SK-N-MC (cell line): ENCODE measurements at regions not wholly inside any gene's neighbourhood (a gene's known extent, or its start where the extent isn't known, plus 50 kb on each side); places are given as distances from the start of the nearest gene placed in this dataset.

ENCODE experiments used
- DNase-seq: peaks from one replicate; pipeline ENCODE4 v3.0.0-alpha.2; 2011; ENCODE audit warnings: low read depth, low spot score
- H3K27ac ChIP-seq: fragments of 200-600 bp; sonication (generic); 2 replicates; pipeline ENCODE4 v1.5.1; 2016; ENCODE audit warnings: mixed run types
- H3K36me3 ChIP-seq: fragments of 200-600 bp; sonication (generic); 2 replicates; pipeline ENCODE4 v1.6.1; 2017; ENCODE audit warnings: antibody characterized with exemption, low read length, mixed read lengths; ENCODE audit not compliant: insufficient read depth
- H3K4me3 ChIP-seq: fragments of 200-600 bp; sonication (generic); 2 replicates; pipeline ENCODE4 v1.5.1; 2016
- H3K9ac ChIP-seq: fragments of 200-600 bp; sonication (generic); 2 replicates; pipeline ENCODE4 v1.8.0; 2017; ENCODE audit warnings: mixed run types, mixed read lengths; ENCODE audit not compliant: insufficient read length
- H3K9me3 ChIP-seq: fragments of 200-600 bp; sonication (generic); 2 replicates; pipeline ENCODE4 v1.6.1; 2017; ENCODE audit warnings: low read depth, mild to moderate bottlenecking, antibody characterized with exemption, low read length, moderate library complexity, mixed read lengths
- EZH2 ChIP-seq: fragments of 200-600 bp; sonication (generic); IDR thresholded peaks from one replicate; pipeline ENCODE4 v1.6.1; 2017; ENCODE audit warnings: antibody characterized with exemption
- FOXP2 ChIP-seq: optimal IDR thresholded peaks from 2 replicates; pipeline ENCODE3; 2011; ENCODE audit warnings: mild to moderate bottlenecking, moderate library complexity; ENCODE audit not compliant: insufficient read depth; ENCODE audit errors: extremely low read length, control extremely low read depth
- POLR2AphosphoS5 ChIP-seq: IDR thresholded peaks from 2 replicates; pipeline ENCODE4 v1.6.1; 2012; ENCODE audit warnings: mild to moderate bottlenecking, low read depth, low read length, borderline replicate concordance

DNA sequence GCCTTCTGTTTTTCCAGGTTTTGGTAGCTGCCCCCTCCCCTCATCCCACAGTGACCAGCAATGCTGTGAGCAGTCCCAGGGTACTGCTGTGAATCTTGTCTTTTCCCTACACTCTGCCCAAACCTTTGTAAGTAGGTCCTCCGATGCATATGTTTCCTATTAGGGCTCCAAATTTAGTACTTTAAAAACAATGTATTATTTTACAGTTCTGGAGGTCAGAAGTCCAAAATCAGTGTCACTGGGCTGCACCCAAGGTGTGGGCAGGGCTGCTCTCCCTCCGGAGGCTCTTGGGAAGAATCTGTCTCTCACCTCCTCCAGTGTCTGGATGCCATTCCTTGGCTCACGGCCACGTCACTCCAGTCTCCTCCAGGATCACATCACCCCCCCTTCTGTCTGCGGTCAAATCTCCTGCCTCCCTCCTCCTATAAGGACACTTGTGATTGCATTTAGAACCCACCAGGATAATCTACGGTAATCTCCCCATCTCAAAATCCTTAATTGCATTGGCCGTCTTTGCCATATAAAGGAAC is 208.5 kb downstream of the SH3BP4 start:
- Histone ChIP-seq H3K4me3 (no peak overlapping the region), H3K9ac (no peak overlapping the region), H3K27ac (no peak overlapping the region), H3K36me3 (no peaks in the 10 kb centered on the region), H3K9me3 (no peaks in the 10 kb centered on the region)
- no peak for TF ChIP-seq EZH2
- TF ChIP-seq POLR2AphosphoS5, result no peak
- no peak for TF ChIP-seq FOXP2
- no peak for DNase-seq

DNA sequence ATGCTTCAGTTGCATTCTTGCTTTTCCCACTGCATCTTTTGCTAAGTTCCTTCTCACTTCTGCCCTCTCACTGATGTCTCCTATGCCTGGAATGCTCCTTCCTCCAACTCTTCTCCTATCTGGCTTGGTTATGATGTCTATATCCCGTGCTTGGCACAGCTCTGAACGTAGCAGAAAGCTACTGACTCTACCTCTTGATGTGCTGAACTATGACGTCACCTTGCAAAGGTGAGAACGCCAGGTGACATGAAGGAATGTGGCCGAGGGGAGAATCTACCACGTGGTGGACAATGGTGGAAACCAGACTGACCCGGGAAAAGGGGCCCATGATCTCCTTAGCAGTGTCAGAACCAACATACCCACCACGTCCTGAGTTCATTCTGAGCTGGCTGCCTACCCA is 209.7 kb downstream of the SH3BP4 start:
- Histone ChIP-seq H3K9ac (no peak overlapping the region), H3K4me3 (no peak overlapping the region), H3K9me3 (no peaks in the 10 kb centered on the region), H3K27ac (no peak overlapping the region), H3K36me3 (no peaks in the 10 kb centered on the region)
- no peak for DNase-seq
- TF ChIP-seq EZH2, result no peak
- TF ChIP-seq FOXP2, result no peak
- TF ChIP-seq POLR2AphosphoS5, result no peak

DNA sequence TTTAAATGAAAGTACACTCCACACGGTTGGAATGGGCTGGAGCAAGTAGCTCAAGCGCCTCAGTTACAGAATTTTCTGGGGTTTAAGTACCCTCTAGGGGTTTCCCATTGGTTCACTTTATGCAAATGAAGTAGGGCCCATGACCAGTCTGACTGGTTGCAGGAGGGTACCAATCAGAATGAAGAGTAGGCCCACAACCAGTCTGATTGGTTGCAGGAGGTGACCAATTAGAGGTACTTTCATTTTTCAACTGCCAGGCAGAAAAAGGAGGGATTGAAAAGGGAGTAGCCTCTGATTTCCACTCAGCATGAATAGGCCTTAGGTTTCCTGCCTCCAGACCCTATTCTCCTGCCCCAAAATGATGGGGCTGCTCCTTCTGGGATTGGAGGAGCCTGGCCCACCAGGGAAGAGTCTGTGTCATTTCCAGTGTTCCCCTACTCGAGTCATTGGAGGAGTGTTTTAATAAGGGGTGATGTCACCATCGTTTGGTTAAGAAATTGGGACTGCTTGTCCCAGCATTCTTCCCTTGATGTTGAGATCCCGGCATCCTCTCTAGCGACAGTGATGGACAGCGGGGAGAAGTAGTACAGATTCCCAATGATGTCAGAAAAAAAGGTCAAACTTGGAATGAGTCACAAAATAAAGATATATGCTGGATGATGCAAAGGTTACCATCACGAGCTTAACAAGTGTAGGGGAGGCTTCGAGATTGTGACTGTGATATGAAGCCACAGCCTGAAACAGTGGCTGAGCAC is 210.4 kb downstream of the SH3BP4 start:
- H3K36me3 ChIP-seq, result no peaks in the 10 kb centered on the region
- no peak overlapping the region for H3K9ac ChIP-seq
- no peak overlapping the region for H3K27ac ChIP-seq
- TF ChIP-seq POLR2AphosphoS5 (no peak), FOXP2 (no peak), EZH2 (no peak)
- no peak for DNase-seq
- no peaks in the 10 kb centered on the region for H3K9me3 ChIP-seq
- no peak overlapping the region for H3K4me3 ChIP-seq

DNA sequence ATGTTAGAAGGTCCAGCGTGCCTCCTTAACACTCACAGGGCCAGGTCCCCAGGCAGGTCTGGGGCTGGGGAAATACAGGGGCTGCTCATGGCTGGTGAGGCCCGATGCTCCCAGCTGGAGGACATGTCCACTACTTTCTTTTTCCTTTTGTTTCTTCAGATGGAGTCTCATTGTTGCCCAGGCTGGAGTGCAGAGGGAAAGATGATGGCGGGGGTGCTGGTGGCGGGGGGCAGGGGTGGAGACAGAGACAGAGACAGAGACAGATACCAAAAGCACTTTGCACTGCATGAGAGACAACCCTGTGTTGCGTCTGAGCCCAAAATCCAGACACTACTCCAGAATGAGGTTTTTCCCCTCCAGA is 211.0 kb downstream of the SH3BP4 start:
- Histone ChIP-seq H3K27ac (no peak overlapping the region), H3K4me3 (no peak overlapping the region), H3K36me3 (no peaks in the 10 kb centered on the region), H3K9me3 (no peaks in the 10 kb centered on the region), H3K9ac (no peak overlapping the region)
- DNase-seq, result no peak
- no peak for TF ChIP-seq FOXP2
- TF ChIP-seq EZH2, result no peak
- TF ChIP-seq POLR2AphosphoS5, result no peak

DNA sequence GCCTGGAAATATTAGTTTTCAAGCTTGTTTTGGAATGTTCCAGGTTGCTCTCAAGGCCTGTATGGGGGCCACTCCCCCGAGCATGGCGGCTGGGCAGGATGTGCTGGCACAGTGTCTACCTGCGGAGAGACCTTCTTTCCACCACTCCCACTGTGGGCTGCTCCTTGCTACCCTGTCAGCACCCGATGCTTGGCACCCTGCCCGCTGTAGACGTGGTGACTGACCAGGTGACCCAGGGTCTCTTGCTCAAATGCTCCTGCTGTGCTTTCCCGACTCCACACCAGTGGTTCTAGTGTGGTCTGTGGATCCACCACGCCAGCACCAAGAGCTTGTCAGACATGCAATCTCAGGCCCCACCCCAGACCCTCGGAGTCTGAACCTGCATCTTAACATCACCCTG is 213.3 kb downstream of the SH3BP4 start:
- H3K4me3 ChIP-seq, result no peak overlapping the region
- no peaks in the 10 kb centered on the region for H3K9me3 ChIP-seq
- TF ChIP-seq POLR2AphosphoS5, result no peak
- TF ChIP-seq FOXP2, result no peak
- no peak for TF ChIP-seq EZH2
- no peaks in the 10 kb centered on the region for H3K36me3 ChIP-seq
- no peak overlapping the region for H3K9ac ChIP-seq
- DNase-seq, result no peak
- H3K27ac ChIP-seq, result no peak overlapping the region

DNA sequence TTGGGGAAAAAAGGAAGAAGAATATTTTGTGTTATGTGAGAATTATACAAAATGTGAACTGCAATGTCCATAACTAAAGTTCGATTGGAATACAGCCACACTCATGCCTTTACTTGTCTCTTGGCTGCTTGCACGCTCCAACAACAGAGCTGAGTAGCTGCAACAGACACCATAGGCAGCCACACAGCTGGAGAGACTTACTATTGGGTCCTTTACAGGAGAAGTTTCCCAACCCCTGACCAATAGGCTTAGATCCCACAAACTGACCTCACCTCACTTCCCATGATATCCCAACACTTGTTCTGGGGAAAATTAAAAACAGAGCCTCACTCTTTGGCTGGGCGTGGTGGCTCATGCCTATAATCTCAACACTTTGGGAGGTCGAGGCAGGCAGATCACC is 213.8 kb downstream of the SH3BP4 start:
- Histone ChIP-seq H3K36me3 (no peaks in the 10 kb centered on the region), H3K4me3 (no peak overlapping the region), H3K9ac (no peak overlapping the region), H3K9me3 (no peaks in the 10 kb centered on the region), H3K27ac (no peak overlapping the region)
- no peak for DNase-seq
- TF ChIP-seq EZH2 (no peak), FOXP2 (no peak), POLR2AphosphoS5 (no peak)

- Histone ChIP-seq H3K4me3 (no peak overlapping the region), H3K9me3 (no peaks in the 10 kb centered on the region), H3K36me3 (no peaks in the 10 kb centered on the region), H3K9ac (no peak overlapping the region), H3K27ac (no peak overlapping the region)
- no peak for DNase-seq
- no peak for TF ChIP-seq EZH2
- TF ChIP-seq FOXP2, result no peak
- TF ChIP-seq POLR2AphosphoS5, result no peak
Observed at GRCh38 chr2:235168174-235168979, 216.6 kb downstream of the SH3BP4 start.

GRCh38 chr2:235170016-235170415 is 218.2 kb downstream of the SH3BP4 start:
- H3K36me3 ChIP-seq, result no peaks in the 10 kb centered on the region
- TF ChIP-seq FOXP2, result no peak
- no peak for TF ChIP-seq POLR2AphosphoS5
- TF ChIP-seq EZH2, result no peak
- H3K4me3 ChIP-seq, result peak overlapping the region; percentile 63
- H3K27ac ChIP-seq, result peak overlapping the region; percentile 95
- no peak for DNase-seq
- H3K9me3 ChIP-seq, result no peaks in the 10 kb centered on the region
- H3K9ac ChIP-seq, result peak overlapping the region; percentile 26
